NCI-H446 (cell line): ENCODE measurements at regions not wholly inside any gene's neighbourhood (a gene's known extent, or its start where the extent isn't known, plus 50 kb on each side); places are given as distances from the start of the nearest gene placed in this dataset.

Source experiments
- DNase-seq, 2 experiments: peaks; one replicate each; lab custom pipeline; 2025; lab: John Stamatoyannopoulos, UW

- no peak for DNase-seq
Observed at GRCh38 chr4:140281828-140282552, 91.5 kb upstream of the SCOC start.

DNA sequence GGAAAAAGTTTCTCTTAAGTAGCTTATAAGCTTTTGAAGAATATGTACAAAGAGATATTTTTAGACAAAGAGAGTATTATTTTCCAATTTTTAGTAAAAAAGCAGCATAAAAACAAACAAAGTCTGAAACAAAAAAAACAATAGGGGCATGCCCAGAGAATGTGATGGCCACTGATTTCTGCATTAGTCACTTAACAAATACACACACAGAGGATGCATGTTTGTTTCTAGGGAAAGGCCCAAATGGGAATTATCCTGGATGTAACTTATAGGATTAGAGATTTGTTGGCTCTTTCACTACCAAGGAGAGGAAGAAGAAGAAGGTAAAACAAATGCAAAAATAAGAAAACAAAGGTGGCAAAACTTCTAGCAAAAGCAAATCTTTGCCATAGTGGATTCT, 95.9 kb upstream of the SCOC start:
- DNase-seq, result no peak

DNA sequence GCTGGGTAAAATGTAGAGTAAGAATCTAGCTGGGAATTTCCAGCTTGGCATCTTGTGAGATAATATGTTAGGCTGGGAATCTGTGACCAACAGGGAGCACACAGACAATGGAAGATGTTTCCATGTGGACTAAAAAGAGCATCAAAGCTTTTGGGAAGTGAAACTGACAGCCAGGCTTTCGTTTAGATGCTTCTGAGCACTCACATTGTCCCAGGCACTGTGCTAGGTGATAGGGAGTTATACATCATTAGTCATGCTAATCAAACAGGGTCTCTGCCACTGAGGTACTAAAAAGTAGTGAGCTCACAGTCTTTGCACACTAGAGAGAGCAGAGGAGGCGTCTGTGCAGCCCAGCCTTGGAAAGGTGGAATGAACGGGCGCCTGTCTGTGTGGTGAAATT, 101.9 kb upstream of the SCOC start:
- no peak for DNase-seq

DNA sequence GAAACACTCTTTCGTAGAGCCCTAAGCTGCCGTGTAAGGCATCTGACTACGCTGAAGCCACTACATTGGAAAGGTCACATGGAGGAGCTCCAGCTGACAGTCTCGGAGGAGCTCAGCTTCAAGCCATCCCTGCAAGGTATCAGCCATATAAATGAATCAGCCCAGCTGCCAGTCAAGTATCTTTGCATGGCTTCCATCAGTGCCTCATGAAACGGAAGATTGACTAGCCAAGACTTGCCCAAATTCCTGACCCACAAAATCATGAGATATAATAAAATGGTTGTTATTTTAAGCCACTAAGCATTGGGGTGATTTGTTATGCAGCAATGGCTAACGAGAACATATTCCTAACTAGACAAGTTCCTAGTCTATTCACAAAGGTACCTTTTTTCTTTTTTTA, 104.1 kb upstream of the SCOC start:
- no peak for DNase-seq

- DNase-seq, result no peak
Observed at GRCh38 chr4:140268186-140268841, 105.1 kb upstream of the SCOC start.

DNA sequence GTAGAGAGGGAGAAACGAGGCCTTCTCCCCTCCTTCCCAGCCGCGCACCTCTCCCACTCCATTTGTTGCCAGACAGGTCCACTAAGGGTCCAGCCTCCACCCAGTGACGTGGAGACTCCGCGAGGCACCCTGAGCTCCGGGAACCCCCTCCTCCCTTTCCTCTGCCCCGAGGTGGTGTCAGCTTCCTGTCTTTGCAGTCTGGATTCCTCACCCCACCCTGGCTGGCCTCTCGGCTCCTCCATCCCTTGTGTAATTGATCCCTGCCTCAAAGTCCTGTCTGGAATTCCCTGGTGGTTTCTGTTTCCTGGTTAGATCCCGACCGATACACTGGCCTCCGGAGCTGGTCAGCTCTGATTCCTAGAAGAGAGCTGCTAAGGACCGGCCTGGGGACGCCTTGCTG, 105.9 kb upstream of the SCOC start:
- no peak for DNase-seq

- DNase-seq, result no peak
Observed at GRCh38 chr4:140266958-140267568, 106.4 kb upstream of the SCOC start.

GRCh38 chr4:140260227-140260626, 106.2 kb upstream of the MAML3 start:
- DNase-seq, result no peak

- DNase-seq, result no peak
Observed at GRCh38 chr4:140258476-140258875, 104.5 kb upstream of the MAML3 start.

DNA sequence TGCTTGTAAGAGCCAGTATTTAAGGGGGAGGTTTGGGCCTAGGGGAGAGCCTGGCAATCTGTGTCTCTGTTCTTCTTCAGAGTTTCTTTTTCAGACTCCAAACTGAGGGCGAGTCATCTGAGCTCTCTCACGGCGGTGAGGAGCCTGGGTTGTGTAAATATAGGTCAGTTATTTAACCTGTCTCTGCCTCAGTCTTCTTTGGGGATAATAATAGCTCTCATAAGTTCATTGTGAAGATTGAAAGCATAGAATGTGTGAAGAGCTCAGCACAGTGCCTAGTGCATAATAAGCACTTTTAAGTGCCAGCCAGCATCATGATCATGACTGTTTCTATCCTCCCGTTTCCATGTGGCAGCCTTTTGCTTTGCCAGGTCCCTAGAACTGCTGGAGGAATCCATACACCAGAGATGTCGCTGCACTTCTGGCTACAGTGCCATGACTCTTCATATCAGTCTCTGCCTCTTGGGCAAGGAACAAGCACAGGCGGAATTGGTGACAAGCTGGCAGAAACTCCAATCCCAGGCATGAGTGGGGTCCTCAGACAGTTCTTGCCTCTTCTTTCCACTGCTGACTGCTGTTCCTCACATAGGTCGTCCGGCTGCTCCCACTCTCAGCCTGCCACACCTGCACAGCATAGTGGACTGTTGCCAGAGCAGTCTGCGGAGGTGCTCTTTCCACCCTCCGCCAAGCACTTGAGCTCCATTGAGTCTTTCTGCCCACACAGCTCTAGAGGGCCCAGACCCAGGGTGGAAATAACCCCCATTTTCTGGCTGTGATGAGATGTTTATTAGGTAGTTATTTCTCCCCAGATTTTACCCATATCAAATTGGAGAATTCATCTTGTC, 103.7 kb upstream of the MAML3 start:
- no peak for DNase-seq

DNA sequence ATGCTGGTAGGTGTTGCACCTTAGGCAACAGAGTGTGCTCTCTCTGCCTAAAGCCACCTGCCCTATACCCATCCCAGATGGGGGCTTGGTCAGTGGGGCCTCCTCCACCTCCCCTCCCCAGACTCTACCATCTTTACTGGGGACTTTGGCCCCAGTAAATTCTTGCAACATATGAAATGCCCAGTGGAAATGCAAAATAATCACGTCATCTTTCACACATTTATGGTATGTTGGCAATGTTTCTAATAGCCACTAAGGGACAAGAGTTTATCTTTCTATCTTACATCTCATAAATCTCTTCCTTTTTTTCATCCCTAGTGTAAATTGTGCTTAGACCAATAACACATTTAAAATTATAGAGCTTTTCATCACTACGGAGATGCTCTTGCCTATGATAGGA, 103.0 kb upstream of the MAML3 start:
- no peak for DNase-seq

- no peak for DNase-seq
Observed at GRCh38 chr4:140256335-140256734, 102.4 kb upstream of the MAML3 start.

DNA sequence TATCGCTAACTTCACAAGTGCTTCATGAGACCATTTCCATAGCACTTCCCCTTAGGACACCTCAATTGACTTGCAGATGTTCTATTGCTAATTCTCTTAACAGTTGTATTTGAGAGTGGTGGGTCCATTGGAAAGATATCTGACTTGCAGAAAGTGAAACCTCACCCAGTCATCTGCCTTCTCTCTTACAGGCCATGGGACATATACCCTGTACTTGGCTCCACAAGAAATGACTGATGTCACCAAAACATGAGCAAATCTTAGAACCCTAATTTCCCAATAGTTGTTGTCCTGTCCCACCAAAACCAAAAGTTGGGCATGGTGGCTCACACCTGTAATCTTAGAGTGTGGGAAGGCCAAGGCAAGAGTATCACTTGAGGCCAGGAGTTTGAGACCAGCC, 101.9 kb upstream of the MAML3 start:
- no peak for DNase-seq

GRCh38 chr4:140255467-140255866, 101.5 kb upstream of the MAML3 start:
- no peak for DNase-seq

DNA sequence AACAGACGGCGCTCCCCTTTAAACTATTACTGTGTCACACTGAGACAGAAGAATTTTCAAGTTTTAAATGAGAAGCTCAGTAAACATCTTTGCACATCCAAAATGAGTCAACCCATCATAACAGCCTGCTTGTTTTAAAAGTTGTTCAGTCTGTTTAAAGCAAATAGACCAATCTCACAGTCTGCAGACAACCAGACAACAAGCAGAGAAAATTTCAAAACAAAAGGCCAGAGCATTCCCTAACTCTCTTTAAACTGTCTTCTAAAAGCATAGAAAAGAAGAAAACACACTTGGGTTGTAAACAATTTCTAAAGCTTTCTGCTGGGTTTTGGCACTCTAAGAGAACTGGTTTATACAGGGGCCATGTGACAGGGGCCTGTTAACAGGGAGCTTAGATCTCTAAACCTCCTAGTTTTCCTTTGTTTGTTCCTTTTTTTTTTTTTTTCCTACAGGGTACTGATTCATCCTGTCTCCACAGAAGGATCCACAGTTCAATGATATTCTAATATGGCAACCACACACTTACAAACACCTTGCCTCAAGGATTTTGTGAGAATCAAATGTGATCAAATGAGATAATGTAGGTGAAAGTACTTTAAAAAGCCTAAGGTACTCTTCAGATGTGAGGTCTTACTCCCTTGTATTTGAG, 100.8 kb upstream of the MAML3 start:
- DNase-seq, result no peak

GRCh38 chr4:140253556-140254027, 99.6 kb upstream of the MAML3 start:
- no peak for DNase-seq

DNA sequence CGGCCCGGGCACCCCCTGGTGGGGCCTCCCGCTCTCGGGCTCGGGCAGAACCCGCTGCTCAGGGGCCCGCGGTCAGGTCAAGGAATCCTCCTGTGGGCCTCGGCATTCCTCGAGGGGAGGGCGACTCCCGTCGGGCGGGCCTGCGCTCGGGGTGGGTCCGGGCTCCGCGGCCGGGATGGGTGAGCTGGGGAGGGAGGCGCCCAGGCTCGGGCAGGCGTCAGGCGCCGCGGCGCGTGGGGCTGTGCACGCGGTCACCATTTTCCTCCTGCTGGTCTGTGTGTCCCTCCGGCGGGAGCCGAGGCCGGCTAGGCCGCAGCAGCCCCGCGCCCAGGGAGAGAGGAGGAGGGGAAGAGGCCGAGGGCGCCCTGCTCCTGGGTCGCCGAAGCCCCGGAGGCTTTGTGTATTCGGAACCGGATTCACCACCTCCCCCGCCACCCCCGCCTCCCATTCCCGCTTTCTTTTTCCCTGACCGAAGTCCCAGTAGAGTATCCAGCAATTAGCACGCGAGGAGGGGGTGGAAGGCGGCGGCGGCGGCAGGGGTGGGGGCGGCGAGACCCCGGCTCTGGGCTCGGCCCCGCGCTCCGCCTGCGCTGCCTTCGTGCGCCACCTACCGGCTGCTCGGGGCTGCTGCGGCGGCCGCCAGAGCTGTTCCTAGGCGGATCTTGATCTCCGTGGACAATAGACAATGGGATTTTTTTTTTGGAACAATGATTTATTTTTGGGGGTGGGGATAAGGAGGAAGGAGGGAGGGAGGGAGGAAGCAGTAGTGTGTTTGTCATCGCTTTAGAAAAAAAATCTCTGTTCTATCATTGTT, 99.0 kb upstream of the MAML3 start:
- peak; percentile 71 to 85 for DNase-seq

GRCh38 chr4:140252141-140252741, 98.3 kb upstream of the MAML3 start:
- peak; percentile 79 to 90 for DNase-seq

DNA sequence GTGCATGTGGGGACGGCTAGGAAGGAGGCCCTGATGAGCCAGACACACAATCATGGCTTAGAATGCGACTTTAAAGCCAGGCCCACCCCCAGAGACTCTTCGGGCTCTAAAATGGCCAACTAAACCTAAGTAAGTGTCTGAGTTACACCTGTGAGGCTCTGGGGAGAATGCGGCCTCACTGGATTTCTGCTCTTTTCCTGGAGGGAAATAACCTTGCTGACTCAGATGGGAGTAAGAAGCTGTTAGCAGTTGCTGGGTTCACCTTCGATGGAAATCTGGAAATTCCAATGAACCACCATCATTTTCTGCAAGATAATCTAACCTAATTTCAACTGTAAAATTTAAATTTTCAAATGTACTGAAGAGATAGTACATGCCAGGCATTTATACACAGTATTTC, 97.6 kb upstream of the MAML3 start:
- DNase-seq, result no peak

GRCh38 chr4:140250989-140251552, 97.1 kb upstream of the MAML3 start:
- no peak for DNase-seq
